SK-N-SH treated with all-trans-retinoic acid at 6 μM for 48 hours (cell line): ENCODE measurements at regions not wholly inside any gene's neighbourhood (a gene's known extent, or its start where the extent isn't known, plus 50 kb on each side); places are given as distances from the start of the nearest gene placed in this dataset.

Source experiments
- ATAC-seq: fragments of 200-7000 bp; cut with Tn5 transposase; 3 replicates; pipeline ENCODE4 v1.9.1; 2020; ENCODE audit warnings: mild to moderate bottlenecking, moderate library complexity
- ARNTL ChIP-seq: fragments of 450-650 bp; formaldehyde crosslinking; IDR thresholded peaks from 2 replicates; pipeline ENCODE4 v1.5.0; 2020; ENCODE audit warnings: low read depth, mild to moderate bottlenecking, moderate library complexity, borderline replicate concordance
- BACH2 ChIP-seq: fragments of 250-450 bp; sonication (Bioruptor Pico); IDR thresholded peaks from 2 replicates; pipeline ENCODE4 v1.9.0; 2021; ENCODE audit warnings: mild to moderate bottlenecking, borderline replicate concordance
- CSDC2 ChIP-seq: fragments of 250-450 bp; sonication (Bioruptor Pico); IDR thresholded peaks from 2 replicates; pipeline ENCODE4 v1.5.0; 2020; ENCODE audit warnings: mild to moderate bottlenecking, moderate library complexity
- CSRNP3 ChIP-seq: fragments of 250-450 bp; sonication (Bioruptor Pico); IDR thresholded peaks from 2 replicates; pipeline ENCODE4 v1.5.1; 2021; ENCODE audit warnings: mild to moderate bottlenecking, moderate library complexity
- ESRRG ChIP-seq: fragments of 250-450 bp; sonication (Bioruptor Pico); IDR thresholded peaks from 2 replicates; pipeline ENCODE4 v1.6.1; 2021; ENCODE audit warnings: mild to moderate bottlenecking
- GLIS3 ChIP-seq: fragments of 250-450 bp; sonication (Bioruptor Pico); IDR thresholded peaks from 2 replicates; pipeline ENCODE4 v1.5.0; 2020; ENCODE audit warnings: mild to moderate bottlenecking, moderate library complexity
- OSR1 ChIP-seq: fragments of 250-450 bp; sonication (Bioruptor Pico); IDR thresholded peaks from 2 replicates; pipeline ENCODE4 v1.8.0; 2022; ENCODE audit warnings: moderate library complexity, mild to moderate bottlenecking, inconsistent platforms
- PATZ1 ChIP-seq: fragments of 250-450 bp; sonication (Bioruptor Pico); IDR thresholded peaks from 2 replicates; pipeline ENCODE4 v1.8.0; 2020; ENCODE audit warnings: mild to moderate bottlenecking, moderate library complexity, borderline replicate concordance
- RARB ChIP-seq: fragments of 250-450 bp; sonication (Bioruptor Pico); IDR thresholded peaks from 2 replicates; pipeline ENCODE4 v1.8.0; 2021; ENCODE audit warnings: mild to moderate bottlenecking, moderate library complexity
- SNAI2 ChIP-seq: fragments of 250-450 bp; sonication (Bioruptor Pico); IDR thresholded peaks from 2 replicates; pipeline ENCODE4 v1.5.0; 2020; ENCODE audit warnings: mild to moderate bottlenecking, moderate library complexity
- TCF4 ChIP-seq: fragments of 250-450 bp; sonication (Bioruptor Pico); IDR thresholded peaks from 2 replicates; pipeline ENCODE4 v1.8.0; 2021; ENCODE audit warnings: mild to moderate bottlenecking, moderate library complexity, borderline replicate concordance
- TSHZ2 ChIP-seq: fragments of 250-450 bp; sonication (Bioruptor Pico); IDR thresholded peaks from 2 replicates; pipeline ENCODE4 v1.5.0; 2020; ENCODE audit warnings: mild to moderate bottlenecking, moderate library complexity
- ZC3H10 ChIP-seq: fragments of 250-450 bp; sonication (Bioruptor Pico); IDR thresholded peaks from 2 replicates; pipeline ENCODE4 v1.5.1; 2021; ENCODE audit warnings: mild to moderate bottlenecking, moderate library complexity
- ZFP3 ChIP-seq: fragments of 250-450 bp; sonication (Bioruptor Pico); IDR thresholded peaks from 2 replicates; pipeline ENCODE4 v1.5.0; 2020; ENCODE audit warnings: mild to moderate bottlenecking, moderate library complexity
- ZFP30 ChIP-seq: fragments of 450-650 bp; formaldehyde crosslinking; IDR thresholded peaks from 2 replicates; pipeline ENCODE4 v1.5.0; 2022; ENCODE audit warnings: mild to moderate bottlenecking, moderate library complexity
- ZNF70 ChIP-seq: fragments of 450-650 bp; formaldehyde crosslinking; IDR thresholded peaks from 2 replicates; pipeline ENCODE4 v1.5.0; 2020; ENCODE audit warnings: mild to moderate bottlenecking, moderate library complexity
- ZNF8 ChIP-seq: fragments of 450-650 bp; formaldehyde crosslinking; IDR thresholded peaks from 2 replicates; pipeline ENCODE4 v1.5.0; 2020; ENCODE audit warnings: mild to moderate bottlenecking, moderate library complexity
- TF ChIP-seq, protein P1 (sequence below): fragments of 250-450 bp; sonication (Bioruptor Pico); IDR thresholded peaks from 2 replicates; pipeline ENCODE4 v1.5.1; 2020; ENCODE audit warnings: low read depth, mild to moderate bottlenecking, moderate library complexity
- TF ChIP-seq, protein P2 (sequence below): fragments of 250-450 bp; sonication (Bioruptor Pico); IDR thresholded peaks from 2 replicates; pipeline ENCODE4 v1.8.0; 2021; ENCODE audit warnings: low read depth, mild to moderate bottlenecking, moderate library complexity, borderline replicate concordance

DNA sequence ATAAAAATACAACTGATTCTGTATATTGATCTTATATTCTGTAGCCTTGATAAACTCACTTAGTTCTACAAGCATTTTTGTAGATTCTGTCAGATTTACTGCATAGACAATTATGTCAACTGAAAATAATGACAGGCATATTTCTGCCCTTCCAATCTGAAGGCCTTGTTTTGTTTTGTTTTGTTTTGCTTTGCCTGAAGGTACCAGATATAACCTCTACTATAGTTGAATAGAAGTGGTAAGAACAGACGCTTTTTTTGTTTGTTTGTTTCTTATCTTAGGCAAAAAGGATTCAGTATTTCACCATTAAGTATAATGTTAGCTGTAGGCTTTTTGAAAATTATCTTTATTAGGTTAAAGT lies 64.6 kb upstream of the RSPO3 start:
- no peak for ATAC-seq
- no peak for TF ChIP-seq ESRRG (CRISPR knock-in tag)
- TF ChIP-seq ARNTL = no peak
- no peak for TF ChIP-seq RARB (CRISPR knock-in tag)
- TF ChIP-seq PATZ1 (CRISPR knock-in tag) = no peak
- no peak for TF ChIP-seq ZNF70
- no peak for TF ChIP-seq SNAI2 (CRISPR knock-in tag)
- no peak for TF ChIP-seq CSRNP3 (CRISPR knock-in tag)
- TF ChIP-seq CSDC2 (CRISPR knock-in tag) = no peak

- TF ChIP-seq SNAI2 (CRISPR knock-in tag) (no peak), ZFP3 (CRISPR knock-in tag) (no peak), ZC3H10 (0 out of 2 replicates have a peak, but pooled peaks have one; percentile 49)
- ATAC-seq = peak; percentile 67
These were observed 60.4 kb upstream of the RSPO3 start for GRCh38 chr6:127058027-127058426.

GRCh38 chr6:127058936-127059335 lies 59.5 kb upstream of the RSPO3 start:
- TF ChIP-seq ZC3H10 = no peak
- TF ChIP-seq SNAI2 (CRISPR knock-in tag) = no peak
- no peak for TF ChIP-seq CSRNP3 (CRISPR knock-in tag)
- no peak for TF ChIP-seq ARNTL
- TF ChIP-seq GLIS3 (CRISPR knock-in tag) = no peak
- no peak for TF ChIP-seq OSR1 (CRISPR knock-in tag)
- TF ChIP-seq TSHZ2 = no peak
- TF ChIP-seq, protein P1, sequence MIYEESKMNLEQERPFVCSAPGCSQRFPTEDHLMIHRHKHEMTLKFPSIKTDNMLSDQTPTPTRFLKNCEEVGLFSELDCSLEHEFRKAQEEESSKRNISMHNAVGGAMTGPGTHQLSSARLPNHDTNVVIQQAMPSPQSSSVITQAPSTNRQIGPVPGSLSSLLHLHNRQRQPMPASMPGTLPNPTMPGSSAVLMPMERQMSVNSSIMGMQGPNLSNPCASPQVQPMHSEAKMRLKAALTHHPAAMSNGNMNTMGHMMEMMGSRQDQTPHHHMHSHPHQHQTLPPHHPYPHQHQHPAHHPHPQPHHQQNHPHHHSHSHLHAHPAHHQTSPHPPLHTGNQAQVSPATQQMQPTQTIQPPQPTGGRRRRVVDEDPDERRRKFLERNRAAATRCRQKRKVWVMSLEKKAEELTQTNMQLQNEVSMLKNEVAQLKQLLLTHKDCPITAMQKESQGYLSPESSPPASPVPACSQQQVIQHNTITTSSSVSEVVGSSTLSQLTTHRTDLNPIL (CRISPR knock-in tag) = no peak
- no peak for TF ChIP-seq TCF4 (CRISPR knock-in tag)
- no peak for TF ChIP-seq PATZ1 (CRISPR knock-in tag)
- no peak for TF ChIP-seq BACH2
- TF ChIP-seq ESRRG (CRISPR knock-in tag) = no peak
- no peak for TF ChIP-seq ZNF70
- TF ChIP-seq, protein P2, sequence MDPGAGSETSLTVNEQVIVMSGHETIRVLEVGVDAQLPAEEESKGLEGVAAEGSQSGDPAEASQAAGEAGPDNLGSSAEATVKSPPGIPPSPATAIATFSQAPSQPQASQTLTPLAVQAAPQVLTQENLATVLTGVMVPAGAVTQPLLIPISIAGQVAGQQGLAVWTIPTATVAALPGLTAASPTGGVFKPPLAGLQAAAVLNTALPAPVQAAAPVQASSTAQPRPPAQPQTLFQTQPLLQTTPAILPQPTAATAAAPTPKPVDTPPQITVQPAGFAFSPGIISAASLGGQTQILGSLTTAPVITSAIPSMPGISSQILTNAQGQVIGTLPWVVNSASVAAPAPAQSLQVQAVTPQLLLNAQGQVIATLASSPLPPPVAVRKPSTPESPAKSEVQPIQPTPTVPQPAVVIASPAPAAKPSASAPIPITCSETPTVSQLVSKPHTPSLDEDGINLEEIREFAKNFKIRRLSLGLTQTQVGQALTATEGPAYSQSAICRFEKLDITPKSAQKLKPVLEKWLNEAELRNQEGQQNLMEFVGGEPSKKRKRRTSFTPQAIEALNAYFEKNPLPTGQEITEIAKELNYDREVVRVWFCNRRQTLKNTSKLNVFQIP (CRISPR knock-in tag) = no peak
- no peak for TF ChIP-seq ZNF8 (CRISPR knock-in tag)
- no peak for TF ChIP-seq ZFP30
- TF ChIP-seq CSDC2 (CRISPR knock-in tag) = no peak
- TF ChIP-seq, all 23 proteins: peak for 0
- no peak for ATAC-seq
